ENCODE measurements at regions not wholly inside any gene's neighbourhood (a gene's known extent, or its start where the extent isn't known, plus 50 kb on each side); places are given as distances from the start of the nearest gene placed in this dataset.
A peak's percentile ranks its signal among the peaks of the same experiment; 100 is the strongest.

GRCh38 chr6:11833626-11834592 lies 55.3 kb upstream of the ADTRP start:
- ChIA-PET POLR2A (no interaction called here), CTCF (no interaction called here)
- Histone ChIP-seq H3K36me3 (ENCODE audit: control insufficient read depth, insufficient read depth, low read length) (no peaks in the 10 kb centered on the region), H3K4me3 (ENCODE audit: low read depth, low read length) (no peak overlapping the region), H3K27me3 (ENCODE audit: control insufficient read depth, insufficient read depth, low read length) (no peaks in the 10 kb centered on the region; the same call in 1 of the 2 replicates)
- no peak for TF ChIP-seq CTCF (IDR thresholded peaks at IDR 0.05; ENCODE audit: insufficient read depth, low read depth, low read length)
- no peak for DNase-seq (ENCODE audit: low read depth)

- POLR2A ChIA-PET, result no interaction called here
- CTCF ChIA-PET, result interaction anchor here (0.6 kb wide), 1 partner anchor 44 kb away, joined by 3 read pairs; no protein-coding TSS in a partner anchor
- Histone ChIP-seq H3K36me3 (ENCODE audit: control insufficient read depth, insufficient read depth, low read length) (no peaks in the 10 kb centered on the region), H3K27me3 (ENCODE audit: control insufficient read depth, insufficient read depth, low read length) (no peaks in the 10 kb centered on the region; the same call in 1 of the 2 replicates), H3K4me3 (ENCODE audit: low read depth, low read length) (no peak overlapping the region)
- no peak for TF ChIP-seq CTCF (IDR thresholded peaks at IDR 0.05; ENCODE audit: insufficient read depth, low read depth, low read length)
- DNase-seq (ENCODE audit: low read depth), result no peak
Measured at GRCh38 chr6:11831653-11832052, 53.0 kb upstream of the ADTRP start.

GRCh38 chr6:11830520-11830919 lies 51.9 kb upstream of the ADTRP start:
- TF ChIP-seq CTCF (IDR thresholded peaks at IDR 0.05; ENCODE audit: insufficient read depth, low read depth, low read length), result no peak
- Histone ChIP-seq H3K27me3 (ENCODE audit: control insufficient read depth, insufficient read depth, low read length) (no peaks in the 10 kb centered on the region; the same call in 1 of the 2 replicates), H3K4me3 (ENCODE audit: low read depth, low read length) (no peak overlapping the region), H3K36me3 (ENCODE audit: control insufficient read depth, insufficient read depth, low read length) (no peaks in the 10 kb centered on the region)
- POLR2A ChIA-PET, result no interaction called here
- DNase-seq (ENCODE audit: low read depth), result no peak
- CTCF ChIA-PET, result interaction anchor here (1.1 kb wide), 1 partner anchor 204 kb away, joined by 3 read pairs; no protein-coding TSS in a partner anchor

GRCh38 chr6:11830105-11830504 lies 51.5 kb upstream of the ADTRP start:
- Histone ChIP-seq H3K36me3 (ENCODE audit: control insufficient read depth, insufficient read depth, low read length) (no peaks in the 10 kb centered on the region), H3K27me3 (ENCODE audit: control insufficient read depth, insufficient read depth, low read length) (no peaks in the 10 kb centered on the region; the same call in 1 of the 2 replicates), H3K4me3 (ENCODE audit: low read depth, low read length) (no peak overlapping the region)
- ChIA-PET POLR2A (no interaction called here), CTCF (interaction anchor here (1.1 kb wide), 1 partner anchor 205 kb away, joined by 3 read pairs; no protein-coding TSS in a partner anchor)
- no peak for DNase-seq (ENCODE audit: low read depth)
- no peak for TF ChIP-seq CTCF (IDR thresholded peaks at IDR 0.05; ENCODE audit: insufficient read depth, low read depth, low read length)

- POLR2A ChIA-PET, result no interaction called here
- no peak for TF ChIP-seq CTCF (IDR thresholded peaks at IDR 0.05; ENCODE audit: insufficient read depth, low read depth, low read length)
- H3K36me3 ChIP-seq (ENCODE audit: control insufficient read depth, insufficient read depth, low read length), result no peaks in the 10 kb centered on the region
- DNase-seq (ENCODE audit: low read depth), result peak; percentile 33
- CTCF ChIA-PET, result interaction anchor here (0.6 to 1.4 kb wide), 4 partner anchors 8 to 18 kb away, joined by 3 to 4 read pairs (median 3); no protein-coding TSS in a partner anchor
- H3K4me3 ChIP-seq (ENCODE audit: low read depth, low read length), result no peak overlapping the region
- H3K27me3 ChIP-seq (ENCODE audit: control insufficient read depth, insufficient read depth, low read length), result no peaks in the 10 kb centered on the region; the same call in 1 of the 2 replicates
Measured at GRCh38 chr6:11828262-11828870, 49.8 kb upstream of the ADTRP start.

Data from BJ (cell line).